ENCODE measurements at regions not wholly inside any gene's neighbourhood (a gene's known extent, or its start where the extent isn't known, plus 50 kb on each side); places are given as distances from the start of the nearest gene placed in this dataset.

- TF ChIP-seq CSRNP3 (CRISPR knock-in tag; IDR thresholded peaks at IDR 0.05) (no peak), OSR1 (CRISPR knock-in tag; IDR thresholded peaks at IDR 0.05) (no peak), ZNF70 (CRISPR knock-in tag; IDR thresholded peaks at IDR 0.05) (no peak)
Observed at GRCh38 chr13:56932104-56932503, 208.6 kb upstream of the PRR20A start (continued).

- TF ChIP-seq SNAI2 (CRISPR knock-in tag; IDR thresholded peaks at IDR 0.05) = no peak
- ATAC-seq = no peak
Observed at GRCh38 chr13:56953965-56954364, 186.8 kb upstream of the PRR20A start.

GRCh38 chr13:56975647-56976046 lies 165.1 kb upstream of the PRR20A start:
- TF ChIP-seq TSHZ2 (CRISPR knock-in tag; IDR thresholded peaks at IDR 0.05) = no peak
- TF ChIP-seq ZNF70 (CRISPR knock-in tag; IDR thresholded peaks at IDR 0.05) = no peak
- TF ChIP-seq ISL1 (CRISPR knock-in tag; IDR thresholded peaks at IDR 0.05) = no peak
- TF ChIP-seq, protein P1, sequence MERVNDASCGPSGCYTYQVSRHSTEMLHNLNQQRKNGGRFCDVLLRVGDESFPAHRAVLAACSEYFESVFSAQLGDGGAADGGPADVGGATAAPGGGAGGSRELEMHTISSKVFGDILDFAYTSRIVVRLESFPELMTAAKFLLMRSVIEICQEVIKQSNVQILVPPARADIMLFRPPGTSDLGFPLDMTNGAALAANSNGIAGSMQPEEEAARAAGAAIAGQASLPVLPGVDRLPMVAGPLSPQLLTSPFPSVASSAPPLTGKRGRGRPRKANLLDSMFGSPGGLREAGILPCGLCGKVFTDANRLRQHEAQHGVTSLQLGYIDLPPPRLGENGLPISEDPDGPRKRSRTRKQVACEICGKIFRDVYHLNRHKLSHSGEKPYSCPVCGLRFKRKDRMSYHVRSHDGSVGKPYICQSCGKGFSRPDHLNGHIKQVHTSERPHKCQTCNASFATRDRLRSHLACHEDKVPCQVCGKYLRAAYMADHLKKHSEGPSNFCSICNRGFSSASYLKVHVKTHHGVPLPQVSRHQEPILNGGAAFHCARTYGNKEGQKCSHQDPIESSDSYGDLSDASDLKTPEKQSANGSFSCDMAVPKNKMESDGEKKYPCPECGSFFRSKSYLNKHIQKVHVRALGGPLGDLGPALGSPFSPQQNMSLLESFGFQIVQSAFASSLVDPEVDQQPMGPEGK (CRISPR knock-in tag; IDR thresholded peaks at IDR 0.05; ENCODE audit: borderline replicate concordance) = no peak
- no peak for TF ChIP-seq TOX (CRISPR knock-in tag; IDR thresholded peaks at IDR 0.05; ENCODE audit: borderline replicate concordance)
- TF ChIP-seq ZFP3 (CRISPR knock-in tag; IDR thresholded peaks at IDR 0.05) = no peak
- no peak for TF ChIP-seq SNAI2 (CRISPR knock-in tag; IDR thresholded peaks at IDR 0.05)
- TF ChIP-seq, protein P2, sequence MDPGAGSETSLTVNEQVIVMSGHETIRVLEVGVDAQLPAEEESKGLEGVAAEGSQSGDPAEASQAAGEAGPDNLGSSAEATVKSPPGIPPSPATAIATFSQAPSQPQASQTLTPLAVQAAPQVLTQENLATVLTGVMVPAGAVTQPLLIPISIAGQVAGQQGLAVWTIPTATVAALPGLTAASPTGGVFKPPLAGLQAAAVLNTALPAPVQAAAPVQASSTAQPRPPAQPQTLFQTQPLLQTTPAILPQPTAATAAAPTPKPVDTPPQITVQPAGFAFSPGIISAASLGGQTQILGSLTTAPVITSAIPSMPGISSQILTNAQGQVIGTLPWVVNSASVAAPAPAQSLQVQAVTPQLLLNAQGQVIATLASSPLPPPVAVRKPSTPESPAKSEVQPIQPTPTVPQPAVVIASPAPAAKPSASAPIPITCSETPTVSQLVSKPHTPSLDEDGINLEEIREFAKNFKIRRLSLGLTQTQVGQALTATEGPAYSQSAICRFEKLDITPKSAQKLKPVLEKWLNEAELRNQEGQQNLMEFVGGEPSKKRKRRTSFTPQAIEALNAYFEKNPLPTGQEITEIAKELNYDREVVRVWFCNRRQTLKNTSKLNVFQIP (CRISPR knock-in tag; IDR thresholded peaks at IDR 0.05; ENCODE audit: borderline replicate concordance, low read depth) = no peak
- no peak for TF ChIP-seq CSDC2 (CRISPR knock-in tag; IDR thresholded peaks at IDR 0.05)
- TF ChIP-seq, protein P3, sequence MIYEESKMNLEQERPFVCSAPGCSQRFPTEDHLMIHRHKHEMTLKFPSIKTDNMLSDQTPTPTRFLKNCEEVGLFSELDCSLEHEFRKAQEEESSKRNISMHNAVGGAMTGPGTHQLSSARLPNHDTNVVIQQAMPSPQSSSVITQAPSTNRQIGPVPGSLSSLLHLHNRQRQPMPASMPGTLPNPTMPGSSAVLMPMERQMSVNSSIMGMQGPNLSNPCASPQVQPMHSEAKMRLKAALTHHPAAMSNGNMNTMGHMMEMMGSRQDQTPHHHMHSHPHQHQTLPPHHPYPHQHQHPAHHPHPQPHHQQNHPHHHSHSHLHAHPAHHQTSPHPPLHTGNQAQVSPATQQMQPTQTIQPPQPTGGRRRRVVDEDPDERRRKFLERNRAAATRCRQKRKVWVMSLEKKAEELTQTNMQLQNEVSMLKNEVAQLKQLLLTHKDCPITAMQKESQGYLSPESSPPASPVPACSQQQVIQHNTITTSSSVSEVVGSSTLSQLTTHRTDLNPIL (CRISPR knock-in tag; IDR thresholded peaks at IDR 0.05; ENCODE audit: low read depth) = no peak
- no peak for ATAC-seq

- no peak for ATAC-seq
- TF ChIP-seq, protein P3 (CRISPR knock-in tag; IDR thresholded peaks at IDR 0.05; ENCODE audit: low read depth) = no peak
- TF ChIP-seq CSRNP3 (CRISPR knock-in tag; IDR thresholded peaks at IDR 0.05) (no peak), ZNF565 (CRISPR knock-in tag; conservative IDR thresholded peaks at IDR 0.05; ENCODE audit: low read depth) (no peak), OSR1 (CRISPR knock-in tag; IDR thresholded peaks at IDR 0.05) (no peak), ARNTL (CRISPR knock-in tag; IDR thresholded peaks at IDR 0.05; ENCODE audit: borderline replicate concordance, low read depth) (no peak), ZNF8 (CRISPR knock-in tag; IDR thresholded peaks at IDR 0.05) (no peak), GLIS3 (CRISPR knock-in tag; IDR thresholded peaks at IDR 0.05) (no peak), PPARA (CRISPR knock-in tag; IDR thresholded peaks at IDR 0.05; ENCODE audit: borderline replicate concordance) (no peak), BACH2 (CRISPR knock-in tag; IDR thresholded peaks at IDR 0.05; ENCODE audit: borderline replicate concordance) (no peak), ZFP30 (CRISPR knock-in tag; IDR thresholded peaks at IDR 0.05) (no peak), ZFP3 (CRISPR knock-in tag; IDR thresholded peaks at IDR 0.05) (no peak), ISL1 (CRISPR knock-in tag; IDR thresholded peaks at IDR 0.05) (no peak), TOX (CRISPR knock-in tag; IDR thresholded peaks at IDR 0.05; ENCODE audit: borderline replicate concordance) (no peak), TCF4 (CRISPR knock-in tag; IDR thresholded peaks at IDR 0.05; ENCODE audit: borderline replicate concordance) (no peak)
- TF ChIP-seq, protein P1 (CRISPR knock-in tag; IDR thresholded peaks at IDR 0.05; ENCODE audit: borderline replicate concordance) = no peak
Observed at GRCh38 chr13:56980856-56981255, 159.9 kb upstream of the PRR20A start.
